H1 (cell line): ENCODE measurements at regions not wholly inside any gene's neighbourhood (a gene's known extent, or its start where the extent isn't known, plus 50 kb on each side); places are given as distances from the start of the nearest gene placed in this dataset.
A peak's percentile ranks its signal among the peaks of the same experiment; 100 is the strongest.

Experiments used
- CTCF ChIA-PET: fragments of 300-600 bp; sonication (Branson Sonifier 250); formaldehyde crosslinking; loops from one replicate; lab custom pipeline; 2021; ENCODE audit not compliant: partially characterized antibody; lab: Charles Lee
- POLR2A ChIA-PET: fragments of 300-600 bp; sonication (Branson Sonifier 250); formaldehyde crosslinking; loops from one replicate; lab custom pipeline; 2021; ENCODE audit warnings: inconsistent platforms; ENCODE audit not compliant: partially characterized antibody; lab: Charles Lee
- DNase-seq, 2 experiments: peaks; one replicate each; pipeline versions ENCODE4 v3.0.0 to v3.0.0-alpha.2; 2010 to 2022; ENCODE audit warnings: low spot score in 2 of 2, low read depth in 1 of 2, mixed read lengths in 1 of 2
- FAIRE-seq: peaks from 2 replicates; lab custom pipeline; 2011; peaks lifted over from hg19 to GRCh38; lab: Jason Lieb, UNC
- H2AFZ ChIP-seq: 2 replicates; pipeline ENCODE4 v1.8.1; 2012; ENCODE audit warnings: low read length, inconsistent platforms
- H2AK5ac ChIP-seq: 2 replicates; pipeline ENCODE4 v1.6.1; 2013; ENCODE audit warnings: low read depth, low read length
- H2BK120ac ChIP-seq: replicated peaks from 2 replicates; pipeline ENCODE3; 2013; ENCODE audit warnings: low read depth, low read length, inconsistent platforms
- H2BK12ac ChIP-seq: 2 replicates; pipeline ENCODE4 v1.6.1; 2013; ENCODE audit warnings: low read depth, low read length
- H2BK15ac ChIP-seq: 2 replicates; pipeline ENCODE4 v1.6.1; 2013; ENCODE audit warnings: low read length
- H2BK20ac ChIP-seq: 2 replicates; pipeline ENCODE4 v1.6.1; 2013; ENCODE audit warnings: low read length
- H2BK5ac ChIP-seq: 2 replicates; pipeline ENCODE4 v1.6.1; 2013; ENCODE audit warnings: low read depth, low read length
- H3K14ac ChIP-seq: 2 replicates; pipeline ENCODE4 v1.6.1; 2013; ENCODE audit warnings: inconsistent platforms; ENCODE audit not compliant: insufficient read length
- H3K18ac ChIP-seq: 2 replicates; pipeline ENCODE4 v1.6.1; 2013; ENCODE audit warnings: low read length; ENCODE audit errors: extremely low read depth
- H3K23ac ChIP-seq: 2 replicates; pipeline ENCODE4 v1.6.1; 2013; ENCODE audit warnings: inconsistent platforms; ENCODE audit not compliant: insufficient read length
- H3K23me2 ChIP-seq: 2 replicates; pipeline ENCODE4 v1.6.1; 2013; ENCODE audit warnings: low read depth, low read length
- H3K27ac ChIP-seq: 2 replicates; pipeline ENCODE4 v1.6.1; 2011; ENCODE audit warnings: low read depth, low read length, inconsistent platforms
- H3K27me3 ChIP-seq, 4 experiments: replicated peaks in 1 of 4; 1 replicate in 1 of 4; 2 replicates in 3 of 4; pipeline versions ENCODE4 v1.6.1 to v1.8.1; 2011 to 2013; ENCODE audit warnings: low read length in 3 of 4, mild to moderate bottlenecking in 3 of 4, inconsistent platforms in 2 of 4, mixed read lengths in 2 of 4, moderate library complexity in 1 of 4; ENCODE audit not compliant: control insufficient read depth in 3 of 4, insufficient read depth in 3 of 4; ENCODE audit errors: extremely low read depth in 1 of 4
- H3K36me3 ChIP-seq, 4 experiments: 2 replicates each; pipeline versions ENCODE4 v1.6.1 to v1.8.1; 2011 to 2013; ENCODE audit warnings: mild to moderate bottlenecking in 4 of 4, low read length in 3 of 4, moderate library complexity in 2 of 4, control low read depth in 1 of 4, inconsistent platforms in 1 of 4; ENCODE audit not compliant: insufficient read depth in 4 of 4, control insufficient read depth in 2 of 4
- H3K4ac ChIP-seq: replicated peaks from 2 replicates; pipeline ENCODE3; 2013; ENCODE audit warnings: low read length, low read depth, mixed read lengths, inconsistent platforms; ENCODE audit not compliant: insufficient read length
- H3K4me1 ChIP-seq, 4 experiments: replicated peaks in 1 of 4; 1 replicate in 1 of 4; 2 replicates in 3 of 4; pipeline versions ENCODE4 v1.6.1 to v1.8.1; 2011 to 2013; ENCODE audit warnings: low read length in 3 of 4, inconsistent platforms in 2 of 4, mixed read lengths in 1 of 4; ENCODE audit not compliant: insufficient read depth in 4 of 4, control insufficient read depth in 3 of 4
- H3K4me2 ChIP-seq, 2 experiments: 2 replicates each; pipeline versions ENCODE4 v1.6.1 to v1.8.1; 2011 to 2013; ENCODE audit warnings: low read depth in 2 of 2, low read length in 2 of 2, control low read depth in 1 of 2, inconsistent platforms in 1 of 2, mild to moderate bottlenecking in 1 of 2; ENCODE audit not compliant: insufficient read depth in 1 of 2
- H3K4me3 ChIP-seq, 4 experiments: fragments of 200-600, 300-600 bp in 1 of 4; sonication (generic), shearing (Covaris generic), sonication (Bioruptor Twin) in 1 of 4; 2 replicates each; pipeline versions ENCODE4 v1.5.1 to v1.8.1; 2011 to 2016; ENCODE audit warnings: low read length in 4 of 4, low read depth in 3 of 4, control low read depth in 2 of 4, inconsistent platforms in 2 of 4, mild to moderate bottlenecking in 2 of 4, mixed read lengths in 1 of 4, moderate library complexity in 1 of 4; ENCODE audit not compliant: insufficient read depth in 2 of 4; ENCODE audit errors: extremely low read depth in 1 of 4
- H3K56ac ChIP-seq: replicated peaks from 2 replicates; pipeline ENCODE3; 2013; ENCODE audit warnings: low read depth, mild to moderate bottlenecking, mixed read lengths, low read length, inconsistent platforms; ENCODE audit not compliant: insufficient read length
- H3K79me1 ChIP-seq: 2 replicates; pipeline ENCODE4 v1.6.1; 2013; ENCODE audit warnings: low read depth, low read length, control low read depth
- H3K79me2 ChIP-seq, 2 experiments: 2 replicates each; pipeline versions ENCODE4 v1.6.1 to v1.8.1; 2012 to 2013; ENCODE audit warnings: low read length in 2 of 2, mild to moderate bottlenecking in 2 of 2, inconsistent platforms in 1 of 2; ENCODE audit not compliant: insufficient read depth in 2 of 2, control insufficient read depth in 1 of 2
- H3K9ac ChIP-seq, 4 experiments: replicated peaks in 1 of 4; 1 replicate in 1 of 4; 2 replicates in 3 of 4; pipeline versions ENCODE4 v1.6.1 to v1.8.1; 2011 to 2013; ENCODE audit warnings: low read depth in 3 of 4, low read length in 3 of 4, control low read depth in 2 of 4, mild to moderate bottlenecking in 2 of 4, moderate library complexity in 2 of 4, inconsistent platforms in 1 of 4; ENCODE audit errors: extremely low read depth in 1 of 4
- H3K9me3 ChIP-seq, 2 experiments: 2 replicates each; pipeline versions ENCODE4 v1.6.1 to v1.8.1; 2012 to 2013; ENCODE audit warnings: mild to moderate bottlenecking in 2 of 2, moderate library complexity in 2 of 2, control low read depth in 1 of 2, inconsistent platforms in 1 of 2, low read depth in 1 of 2, low read length in 1 of 2, mixed read lengths in 1 of 2; ENCODE audit not compliant: insufficient read depth in 2 of 2
- H4K20me1 ChIP-seq, 2 experiments: replicated peaks in 1 of 2; 2 replicates each; pipeline versions ENCODE3 to v1.8.1; 2011 to 2013; ENCODE audit warnings: inconsistent platforms in 2 of 2, low read length in 2 of 2, mild to moderate bottlenecking in 1 of 2; ENCODE audit not compliant: insufficient read depth in 2 of 2, control insufficient read depth in 1 of 2
- H4K5ac ChIP-seq: 2 replicates; pipeline ENCODE4 v1.6.1; 2013; ENCODE audit warnings: low read length, low read depth, mixed read lengths, inconsistent platforms; ENCODE audit not compliant: insufficient read length
- H4K8ac ChIP-seq: 2 replicates; pipeline ENCODE4 v1.8.0; 2013; ENCODE audit warnings: mild to moderate bottlenecking, moderate library complexity, low read length, inconsistent platforms; ENCODE audit not compliant: insufficient read depth; ENCODE audit errors: extremely low read depth
- H4K91ac ChIP-seq: replicated peaks from 2 replicates; pipeline ENCODE3; 2013; ENCODE audit warnings: low read length, mixed read lengths, inconsistent platforms; ENCODE audit not compliant: insufficient read length
- EGR1 ChIP-seq: IDR thresholded peaks from 2 replicates; pipeline ENCODE4 v1.6.1; 2011; ENCODE audit warnings: low read depth, low read length, borderline replicate concordance
- EZH2 ChIP-seq: fragments of 200-600 bp; sonication (generic); IDR thresholded peaks from 2 replicates; pipeline ENCODE4 v1.7.1; 2012; ENCODE audit warnings: low read depth, mild to moderate bottlenecking, moderate library complexity, low read length, inconsistent platforms; ENCODE audit not compliant: severe bottlenecking
- NANOG ChIP-seq: IDR thresholded peaks from 2 replicates; pipeline ENCODE4 v1.6.1; 2011; ENCODE audit warnings: low read length, low read depth, mild to moderate bottlenecking, inconsistent platforms; ENCODE audit not compliant: insufficient read depth, poor library complexity, severe bottlenecking
- POLR2AphosphoS5 ChIP-seq: IDR thresholded peaks from 2 replicates; pipeline ENCODE4 v1.6.1; 2011; ENCODE audit warnings: low read depth, low read length
- RFX5 ChIP-seq: IDR thresholded peaks from 2 replicates; pipeline ENCODE4 v1.6.1; 2011; ENCODE audit warnings: low read depth, low read length, improper control_type of control experiment, borderline replicate concordance
- RNF2 ChIP-seq: fragments of 200-900, 300-1000 bp; sonication (generic); IDR thresholded peaks from 2 replicates; pipeline ENCODE4 v1.7.1; 2016; ENCODE audit warnings: borderline replicate concordance, low read depth, mild to moderate bottlenecking, antibody characterized with exemption, low read length; ENCODE audit not compliant: poor library complexity, severe bottlenecking; ENCODE audit errors: missing control alignments
- SP2 ChIP-seq: IDR thresholded peaks from 2 replicates; pipeline ENCODE4 v1.6.1; 2012; ENCODE audit warnings: mild to moderate bottlenecking, low read length, inconsistent platforms
- TAF7 ChIP-seq: optimal IDR thresholded peaks from 2 replicates; pipeline ENCODE3; 2011; ENCODE audit warnings: low read depth, mild to moderate bottlenecking, inconsistent platforms, low read length, moderate library complexity, borderline replicate concordance
- TCF12 ChIP-seq: IDR thresholded peaks from 2 replicates; pipeline ENCODE4 v1.6.1; 2011; ENCODE audit warnings: low read depth, mild to moderate bottlenecking, low read length
- WGBS, 2 experiments: shearing (Covaris generic) in 1 of 2; methylation state at CpG; one replicate each; pipeline versions ENCODE4 v1.1.6 to v1.1.7; 2013 to 2015; ENCODE audit warnings: low lambda C conversion rate in 2 of 2, mixed read lengths in 2 of 2, inconsistent platforms in 1 of 2, low coverage in 1 of 2, missing lambda C conversion rate in 1 of 2; ENCODE audit not compliant: insufficient replicate concordance in 2 of 2, insufficient coverage in 1 of 2, insufficient read length in 1 of 2; ENCODE audit errors: extremely low coverage in 1 of 2, missing lambda C conversion rate in 1 of 2; 5-methylcytosine and 5-hydroxymethylcytosine counted together
- TF ChIP-seq, protein P1 (sequence below): IDR thresholded peaks from 2 replicates; pipeline ENCODE4 v1.6.1; 2012; ENCODE audit warnings: inconsistent platforms

DNA sequence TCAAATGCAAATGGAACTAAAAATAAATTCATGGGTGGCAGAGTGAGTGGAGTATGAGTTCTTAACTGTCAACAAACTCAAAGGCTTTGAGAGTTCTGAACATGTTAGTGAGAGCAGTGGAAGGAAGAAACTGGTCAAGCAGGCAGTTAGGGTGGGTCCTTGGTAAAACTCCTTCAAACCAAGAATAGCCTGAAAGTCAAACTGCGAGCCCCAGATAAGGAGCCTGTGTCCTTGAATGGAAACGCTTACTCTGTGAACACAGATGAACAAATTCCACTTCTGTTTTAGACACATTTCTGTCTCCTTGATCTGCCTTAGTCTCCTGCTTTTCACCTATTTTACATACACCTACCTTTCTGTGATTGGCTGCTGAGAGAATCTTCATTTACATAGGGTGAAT, 129.4 kb upstream of the PCDH18 start:
- FAIRE-seq: no peak
- no peak for TF ChIP-seq RFX5
- no peak for TF ChIP-seq POLR2AphosphoS5
- TF ChIP-seq TAF7: no peak
- TF ChIP-seq SP2: no peak
- no peak for TF ChIP-seq TCF12
- no peak for TF ChIP-seq RNF2
- no peak for TF ChIP-seq EGR1
- TF ChIP-seq, protein P1, sequence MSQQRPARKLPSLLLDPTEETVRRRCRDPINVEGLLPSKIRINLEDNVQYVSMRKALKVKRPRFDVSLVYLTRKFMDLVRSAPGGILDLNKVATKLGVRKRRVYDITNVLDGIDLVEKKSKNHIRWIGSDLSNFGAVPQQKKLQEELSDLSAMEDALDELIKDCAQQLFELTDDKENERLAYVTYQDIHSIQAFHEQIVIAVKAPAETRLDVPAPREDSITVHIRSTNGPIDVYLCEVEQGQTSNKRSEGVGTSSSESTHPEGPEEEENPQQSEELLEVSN: no peak
- no peak for TF ChIP-seq EZH2
- no peak for TF ChIP-seq NANOG

More for the DNA sequence above, 129.4 kb upstream of the PCDH18 start:
- Histone ChIP-seq H3K4me3 (no peak overlapping the region), H3K18ac (no peak overlapping the region), H3K4me1 (peaks cover 0 to 10% (median 3%) of the 10 kb centered on the region in 4 experiments; a peak in 4 of 7 replicates), H3K9me3 (peaks cover 0 to 3% of the 10 kb centered on the region in 2 experiments; a peak in 1 of 4 replicates), H3K79me1 (no peaks in the 10 kb centered on the region), H3K4ac (no peak overlapping the region), H2BK12ac (no peak overlapping the region), H3K56ac (no peak overlapping the region), H3K23me2 (no peaks in the 10 kb centered on the region), H2AFZ (no peak overlapping the region), H2BK15ac (no peak overlapping the region), H2BK5ac (no peak overlapping the region), H2BK20ac (no peak overlapping the region), H3K4me2 (no peak overlapping the region), H3K79me2 (no peaks in the 10 kb centered on the region), H3K27ac (no peak overlapping the region), H3K23ac (no peak overlapping the region), H4K5ac (no peak overlapping the region), H3K36me3 (no peaks in the 10 kb centered on the region), H3K27me3 (no peaks in the 10 kb centered on the region), H2AK5ac (no peak overlapping the region), H2BK120ac (no peak overlapping the region), H3K9ac (no peak overlapping the region), H3K14ac (no peak overlapping the region), H4K20me1 (no peaks in the 10 kb centered on the region), H4K8ac (0 out of 2 replicates have a peak overlapping the region, but pooled peaks have one; percentile 57), H4K91ac (no peak overlapping the region)
- no peak for DNase-seq
- WGBS, 2 experiments: 97% methylated on average over 2 of the region's 2 CpGs; no CpG with 5 or more reads in 1 of the 2 experiments
- ChIA-PET POLR2A (no interaction called here), CTCF (interaction anchor here (1.3 kb wide), 1 partner anchor 72 kb away, joined by 3 read pairs; no protein-coding TSS in a partner anchor)
